ENCODE measurements at regions not wholly inside any gene's neighbourhood (a gene's known extent, or its start where the extent isn't known, plus 50 kb on each side); places are given as distances from the start of the nearest gene placed in this dataset.
"Not testable (repeated sequence)": the region's sequence is repeated elsewhere in the genome, so short reads cannot be mapped to it uniquely, and the experiment has no call there.

DNA sequence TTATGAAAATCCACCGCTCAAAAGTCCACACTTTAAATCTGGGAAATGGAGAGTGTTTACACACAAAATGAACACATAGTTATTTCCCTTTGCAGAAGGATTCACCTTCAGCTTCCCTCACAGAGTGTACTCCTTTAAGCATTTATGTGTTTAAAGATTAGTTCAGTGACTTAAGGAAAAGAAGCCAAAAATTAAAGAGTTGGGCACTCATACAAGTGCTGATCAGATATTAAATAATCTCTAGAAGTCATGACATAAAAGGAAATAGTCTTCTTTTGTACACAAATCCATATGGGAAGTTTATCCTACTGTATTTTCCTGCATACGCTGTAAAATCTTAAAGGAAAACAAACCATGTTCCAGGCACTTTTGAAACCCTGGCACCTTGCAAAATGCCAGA, 174.2 kb downstream of the LNPK start:
- no peak for DNase-seq

DNA sequence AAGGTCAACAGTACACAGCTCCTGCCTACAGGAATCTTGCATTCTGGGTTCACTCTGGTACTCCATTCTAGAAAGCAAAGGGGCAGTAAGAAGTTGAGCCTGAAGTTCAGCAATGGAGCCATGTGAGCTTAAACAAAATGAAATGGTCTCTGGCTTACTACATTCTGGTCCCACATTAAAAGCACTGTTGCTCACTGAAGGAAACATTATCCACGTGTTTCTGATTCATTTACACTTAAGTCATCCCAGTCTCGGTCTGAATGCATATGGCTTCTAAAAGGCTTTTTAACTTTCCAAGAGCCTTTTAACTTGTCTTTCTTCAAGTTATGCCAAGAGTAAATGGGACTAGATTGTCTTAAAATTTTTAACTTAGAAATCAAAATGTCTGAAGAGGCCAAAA, 177.8 kb downstream of the LNPK start:
- DNase-seq: no peak

GRCh38 chr2:175823707-175824073, 178.4 kb downstream of the LNPK start:
- DNase-seq: no peak

- DNase-seq: no peak
Observed at GRCh38 chr2:175823002-175823706, 178.9 kb downstream of the LNPK start.

DNA sequence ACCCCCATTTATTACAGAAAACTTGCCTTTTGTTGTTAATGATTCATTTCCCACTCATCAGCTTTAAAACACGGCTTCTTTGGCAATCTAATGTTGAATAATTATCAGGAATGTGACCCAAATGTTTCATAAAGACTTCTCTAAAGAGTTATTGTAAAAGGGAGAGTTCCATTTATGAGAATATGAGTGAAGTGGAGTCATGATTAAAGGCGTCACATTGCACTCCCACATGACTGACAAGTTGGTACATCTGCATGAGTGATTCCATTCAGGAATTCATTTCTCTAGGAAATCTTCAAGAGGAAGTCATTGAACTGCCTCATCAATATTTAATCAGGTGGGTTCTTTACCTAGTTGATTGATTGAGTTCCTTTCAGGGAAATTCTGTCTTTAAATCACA, 184.8 kb downstream of the LNPK start:
- no peak for DNase-seq

GRCh38 chr2:175815537-175815936, 186.5 kb downstream of the LNPK start:
- no peak for DNase-seq

DNA sequence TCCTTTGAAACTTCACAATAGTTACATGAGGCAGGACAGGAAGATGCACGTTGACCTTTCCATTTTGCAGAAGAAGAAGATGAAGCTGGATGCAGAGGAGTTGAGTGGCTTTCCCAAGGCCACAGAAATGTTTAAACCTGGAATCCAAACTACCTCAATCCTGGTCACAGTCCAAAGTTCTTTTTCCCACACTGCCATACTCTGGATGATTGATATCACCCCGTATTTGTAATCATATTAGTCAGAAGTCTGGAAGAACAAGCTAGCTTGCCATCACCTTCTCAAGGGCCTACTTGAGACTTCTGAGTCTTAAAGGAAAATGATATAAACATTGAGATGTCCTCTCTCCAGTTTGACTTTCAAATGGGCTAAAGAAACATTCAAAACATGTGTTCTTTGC, 190.1 kb downstream of the LNPK start:
- DNase-seq: no peak

GRCh38 chr2:175808858-175809257, 193.2 kb downstream of the LNPK start:
- DNase-seq: no peak

DNA sequence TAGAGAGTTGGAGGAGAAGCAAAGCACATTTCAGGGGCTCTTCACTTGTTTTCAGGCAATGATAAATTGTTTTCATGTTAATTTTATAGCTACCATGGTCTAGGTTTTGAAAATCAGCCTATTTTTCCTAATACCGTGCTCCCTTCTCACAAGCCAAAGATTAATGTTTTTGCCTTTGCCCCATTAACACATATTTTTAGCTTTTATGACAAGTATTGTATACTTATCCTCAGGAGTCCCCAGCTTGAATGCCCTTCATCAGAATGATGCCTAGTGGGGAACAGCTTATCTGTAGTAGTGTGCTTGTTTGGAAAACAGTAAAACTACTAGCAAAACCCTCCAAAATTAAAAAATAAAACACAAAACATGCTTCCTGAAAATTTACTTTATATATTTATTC, 194.0 kb downstream of the LNPK start:
- DNase-seq: no peak

- DNase-seq: no peak
Observed at GRCh38 chr2:175807031-175807873, 194.8 kb downstream of the LNPK start.

DNA sequence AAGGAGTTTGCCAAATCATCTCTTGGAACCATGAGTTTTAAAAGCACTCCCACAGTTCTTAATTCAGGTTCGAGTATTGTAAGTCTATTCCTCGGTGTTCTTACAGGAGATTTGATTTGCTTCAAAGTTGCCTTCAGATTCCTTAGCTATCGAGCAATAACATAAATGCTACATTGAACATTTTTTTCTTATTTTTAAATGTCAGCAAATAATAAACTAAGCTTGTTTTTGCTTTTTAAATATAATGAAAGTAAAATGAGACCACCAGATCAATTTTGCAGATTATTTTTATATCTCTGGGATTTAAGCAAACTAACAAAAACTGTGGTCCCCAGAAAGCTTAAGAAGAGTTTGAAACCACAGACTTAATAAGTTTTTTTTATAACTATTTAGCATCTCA, 195.5 kb downstream of the LNPK start:
- no peak for DNase-seq

DNA sequence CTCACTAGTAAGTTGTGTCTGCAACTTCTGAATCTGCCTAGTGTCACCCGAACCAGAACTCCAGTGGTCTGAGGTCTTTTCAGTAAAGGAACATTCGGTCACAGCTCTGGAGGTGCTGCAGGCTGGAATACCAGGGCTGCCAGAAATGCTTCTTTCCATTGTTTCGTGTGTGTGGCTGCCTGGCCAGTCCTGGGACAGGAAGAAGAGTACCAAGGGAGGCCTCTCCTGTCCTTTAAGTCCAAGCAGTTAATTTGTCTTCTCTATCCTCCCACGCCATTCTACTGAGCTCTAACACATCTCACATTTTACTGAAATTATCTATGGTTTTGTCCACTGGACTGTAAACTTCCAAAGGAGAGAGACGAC, 196.0 kb downstream of the LNPK start:
- DNase-seq: no peak

- DNase-seq: no peak
Observed at GRCh38 chr2:175805442-175806124, 196.5 kb downstream of the LNPK start.

DNA sequence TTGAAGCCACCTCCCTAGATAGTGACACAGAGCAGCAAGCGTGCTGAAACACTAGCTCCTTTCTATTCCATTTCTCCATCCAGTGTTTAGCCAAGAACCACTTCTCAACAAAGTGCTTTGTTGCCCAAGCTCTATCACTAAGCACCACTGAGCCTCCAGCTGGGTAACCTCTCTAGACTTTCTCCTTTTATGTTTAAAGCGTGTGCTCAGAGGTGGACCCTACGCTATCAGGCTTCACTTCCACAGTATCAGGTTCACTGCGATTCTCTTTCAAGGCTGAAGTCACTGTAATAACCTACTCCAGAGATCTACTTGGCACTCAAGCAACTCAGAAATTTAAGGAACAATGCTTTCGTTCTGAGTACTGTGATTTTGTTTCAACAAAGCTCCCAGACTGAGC, 197.9 kb downstream of the LNPK start:
- DNase-seq: no peak

DNA sequence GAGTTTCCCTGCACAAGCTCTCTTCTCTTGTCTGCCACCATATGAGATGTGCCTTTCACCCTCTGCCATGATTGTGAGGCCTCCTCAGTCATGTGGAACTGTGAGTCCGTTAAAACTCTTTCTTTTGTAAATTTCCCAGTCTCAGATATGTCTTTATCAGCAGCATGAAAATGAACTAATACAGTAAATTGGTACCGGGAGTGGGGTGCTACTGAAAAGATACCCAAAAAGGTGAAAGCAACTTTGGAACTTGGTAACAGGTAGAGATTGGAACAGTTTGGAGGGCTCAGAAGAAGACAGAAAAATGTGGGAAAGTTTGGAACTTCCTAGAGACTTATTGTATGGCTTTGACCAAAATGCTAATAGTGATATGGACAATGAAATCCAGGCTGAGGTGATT, 205.6 kb downstream of the LNPK start:
- DNase-seq: not testable (repeated sequence)

- DNase-seq: no peak
Observed at GRCh38 chr2:175793648-175794047, 208.4 kb downstream of the LNPK start.

DNA sequence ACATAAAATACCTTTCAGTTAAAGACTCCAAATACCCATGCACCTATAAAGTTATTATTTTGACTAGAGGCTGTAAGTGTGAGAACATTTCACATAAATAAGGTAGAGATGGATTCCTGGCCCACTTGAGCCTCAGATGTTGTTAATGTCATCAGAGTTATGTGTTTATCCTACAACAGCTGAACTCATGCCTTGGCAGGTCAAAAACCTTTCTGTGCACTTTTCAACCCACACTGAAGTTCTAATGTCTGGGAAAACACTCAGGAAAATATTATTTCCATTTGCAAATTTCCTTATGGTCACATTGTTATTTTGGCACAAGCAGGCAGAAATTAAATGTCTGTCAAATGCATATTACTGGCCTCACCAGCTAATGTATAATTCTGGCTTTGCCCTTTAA, 209.2 kb downstream of the LNPK start:
- no peak for DNase-seq

DNA sequence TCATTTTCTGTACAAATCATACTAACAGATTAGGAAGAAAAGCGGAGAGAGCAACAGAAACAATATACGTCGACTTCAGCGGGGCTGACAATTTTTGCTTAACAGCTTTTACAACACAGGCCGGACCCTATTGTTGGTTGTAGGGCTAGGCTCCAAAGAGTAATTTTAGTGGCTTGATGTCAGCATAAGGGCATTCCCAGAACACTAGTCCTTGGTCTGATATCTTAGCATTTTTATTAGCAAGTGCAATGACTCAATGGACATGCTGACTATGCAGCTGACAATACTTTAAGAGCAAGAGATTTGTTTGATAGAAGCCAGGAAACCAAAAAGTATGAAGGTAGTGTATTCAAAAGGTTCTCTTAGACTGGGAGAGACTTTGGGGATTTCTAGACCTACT, 209.9 kb downstream of the LNPK start:
- no peak for DNase-seq

DNA sequence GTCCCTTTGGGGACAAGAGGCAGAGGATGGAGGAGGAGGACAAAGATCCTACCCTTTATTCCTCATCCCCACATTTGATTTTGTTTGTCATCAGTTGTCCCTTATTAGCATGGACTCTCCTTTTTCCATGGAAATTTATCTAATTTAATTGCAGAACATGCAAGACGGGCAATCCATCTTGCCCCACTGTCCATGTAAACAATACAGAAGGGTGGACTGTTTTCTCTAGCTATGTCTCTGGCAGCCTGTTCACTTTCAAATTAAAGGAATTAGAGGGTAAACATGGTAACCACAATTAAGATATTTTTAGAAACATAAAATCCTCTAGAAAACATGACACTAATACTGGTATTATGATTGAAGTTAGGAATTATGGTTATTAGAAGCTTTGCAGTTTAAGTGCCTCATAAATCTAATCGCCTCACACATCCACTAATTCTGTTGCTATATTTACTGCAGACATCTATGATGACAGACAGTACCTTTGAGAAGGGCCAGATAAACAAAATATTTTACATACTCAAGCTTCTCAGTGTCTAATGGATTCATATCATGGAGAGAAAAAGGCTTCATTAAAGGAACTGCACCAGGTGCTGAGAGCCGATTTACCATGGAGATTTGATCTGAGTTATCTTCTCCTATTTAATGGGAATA, 215.5 kb downstream of the LNPK start:
- no peak for DNase-seq

GRCh38 chr2:175777337-175777736, 224.7 kb downstream of the LNPK start:
- DNase-seq: not testable (repeated sequence)

DNA sequence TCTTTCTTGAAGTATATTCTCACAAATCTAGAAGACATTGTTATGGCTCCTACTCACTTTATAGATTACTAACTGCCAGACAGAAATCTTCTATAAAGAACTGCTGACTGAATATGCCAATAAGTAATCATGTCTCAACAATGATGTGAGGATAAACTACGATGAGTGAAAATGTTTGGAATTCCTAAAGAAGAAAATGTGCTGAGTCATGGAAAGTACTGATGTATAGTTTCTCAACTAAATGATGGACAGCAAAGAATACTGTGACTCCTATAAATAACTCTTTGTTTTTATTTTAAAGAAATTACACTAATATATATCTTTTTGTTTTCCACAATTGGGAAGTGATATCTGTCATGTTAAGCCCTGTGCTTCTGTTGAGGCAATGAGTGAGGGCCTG, 232.9 kb downstream of the LNPK start:
- no peak for DNase-seq

DNA sequence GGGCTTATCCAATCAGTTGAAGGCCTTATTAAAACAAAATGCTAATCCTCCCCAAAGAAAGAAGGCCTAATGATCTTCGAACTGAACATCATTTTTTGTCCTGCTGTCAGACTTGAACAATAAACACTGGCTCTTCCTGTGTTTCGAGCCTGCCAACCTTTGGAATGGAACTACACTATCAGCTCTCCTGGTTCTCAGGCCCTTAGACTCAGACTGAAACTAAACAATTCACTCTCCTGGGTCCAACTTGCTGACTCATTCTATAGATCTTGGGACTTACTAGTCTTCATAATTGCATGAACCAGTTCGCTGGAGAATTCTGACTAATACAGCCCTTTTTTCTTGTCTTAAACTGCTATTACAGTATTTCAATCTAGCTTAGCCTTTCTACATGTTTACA, 235.2 kb downstream of the LNPK start:
- no peak for DNase-seq

DNA sequence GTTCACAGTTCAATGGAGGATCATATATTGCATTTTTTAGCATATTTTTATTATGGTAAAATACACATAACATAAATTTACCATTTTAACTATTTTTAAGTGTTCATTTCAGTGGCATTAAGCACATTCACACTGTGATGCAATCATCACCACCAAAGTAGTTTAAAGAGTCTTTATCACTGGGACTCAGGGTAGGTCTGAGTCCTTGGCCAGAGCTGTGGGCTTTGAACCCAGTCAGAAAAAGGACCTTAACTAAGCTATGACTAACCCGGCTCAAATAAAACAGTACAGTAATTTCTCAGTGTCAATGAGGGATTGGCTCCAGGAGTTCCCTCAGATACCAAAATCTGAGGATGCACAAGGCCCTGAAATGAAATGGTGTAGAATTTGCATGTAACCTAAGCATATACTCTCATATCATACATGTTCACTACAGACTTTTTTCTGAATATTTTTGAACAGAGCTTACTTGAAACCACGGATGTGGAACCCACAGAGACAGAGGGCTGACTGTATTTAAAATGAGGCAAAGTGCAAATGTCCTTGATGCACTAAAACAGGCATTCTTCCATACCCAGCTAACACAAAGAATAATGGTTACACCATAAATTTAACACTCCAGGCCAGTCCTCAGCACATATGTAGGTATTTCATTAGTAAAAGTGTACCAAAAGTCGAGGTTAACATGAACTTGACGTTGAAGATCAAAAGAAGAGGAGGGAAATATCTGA, 246.2 kb downstream of the LNPK start:
- DNase-seq: no peak
